IPS-NIHi11 (cell line): ENCODE measurements at regions not wholly inside any gene's neighbourhood (a gene's known extent, or its start where the extent isn't known, plus 50 kb on each side); places are given as distances from the start of the nearest gene placed in this dataset.

Experiments
- DNase-seq: peaks from one replicate; pipeline ENCODE4 v3.0.0; 2012; ENCODE audit warnings: mixed read lengths, low spot score

GRCh38 chr4:38424151-38424871, 239.7 kb upstream of the KLF3 start:
- DNase-seq, result peak; percentile 77

GRCh38 chr4:38426532-38426931, 237.5 kb upstream of the KLF3 start:
- DNase-seq, result no peak

- no peak for DNase-seq
These were observed 233.2 kb upstream of the KLF3 start for GRCh38 chr4:38430841-38431240.

- no peak for DNase-seq
These were observed 221.8 kb upstream of the KLF3 start for GRCh38 chr4:38442073-38442788.

- DNase-seq, result peak; percentile 34
These were observed 214.4 kb upstream of the KLF3 start for GRCh38 chr4:38449506-38450174.

DNA sequence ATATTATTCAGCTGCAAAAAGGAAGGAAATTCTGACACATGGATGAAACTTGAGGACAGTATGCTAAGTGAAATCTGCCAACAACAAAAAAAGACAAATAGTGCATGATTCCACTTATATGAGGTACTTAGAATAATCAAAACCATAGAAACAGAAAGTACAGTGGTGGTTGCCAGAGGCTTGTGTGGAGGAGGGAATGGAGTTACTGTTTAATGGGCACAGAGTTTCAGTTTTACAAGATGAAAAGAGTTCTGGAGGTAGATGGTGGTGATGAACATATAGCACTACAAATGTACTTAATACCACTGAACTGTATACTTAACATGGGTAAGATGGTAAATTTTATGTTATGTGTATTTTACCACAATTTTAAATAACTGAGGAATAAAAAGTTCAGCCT, 212.0 kb upstream of the KLF3 start:
- no peak for DNase-seq

DNA sequence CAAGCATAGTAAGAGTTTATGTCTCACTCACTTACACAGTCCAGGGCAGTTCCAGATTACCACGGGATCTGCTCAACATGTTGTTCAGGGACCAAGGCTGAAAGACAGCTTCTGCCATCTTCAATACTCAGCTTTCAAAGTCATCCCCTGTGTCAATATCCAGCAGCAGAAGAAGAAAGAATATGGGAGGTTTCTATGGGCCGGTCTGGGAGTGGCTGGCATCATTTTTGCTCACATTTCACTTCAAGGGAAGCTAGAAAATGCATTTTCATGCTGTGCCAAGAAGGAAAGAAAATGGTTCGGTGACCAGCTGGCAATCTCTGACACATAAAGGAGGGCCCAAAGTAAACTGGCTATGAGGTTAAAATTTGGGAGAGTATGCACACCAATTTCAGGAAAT, 211.5 kb upstream of the KLF3 start:
- DNase-seq, result no peak

GRCh38 chr4:38453253-38453881, 210.6 kb upstream of the KLF3 start:
- no peak for DNase-seq

DNA sequence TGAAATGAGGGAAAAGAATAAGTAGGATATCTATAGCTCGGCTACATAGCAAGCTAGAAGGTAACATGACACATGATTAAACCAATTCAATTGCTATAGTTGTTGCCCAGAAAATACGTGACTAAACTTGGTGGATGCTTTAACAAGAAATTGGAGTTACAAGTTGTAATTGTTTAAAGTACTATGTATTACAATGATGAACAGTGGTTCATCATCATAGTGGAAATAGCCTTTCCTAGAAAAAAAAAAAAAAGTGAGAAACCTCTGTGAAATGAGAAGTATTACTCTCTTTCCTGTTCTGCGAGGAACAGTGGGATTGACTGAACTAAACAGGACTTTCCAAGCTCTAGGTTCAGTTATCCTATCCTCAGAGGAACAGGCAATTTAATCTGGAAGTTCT, 209.7 kb upstream of the KLF3 start:
- no peak for DNase-seq

DNA sequence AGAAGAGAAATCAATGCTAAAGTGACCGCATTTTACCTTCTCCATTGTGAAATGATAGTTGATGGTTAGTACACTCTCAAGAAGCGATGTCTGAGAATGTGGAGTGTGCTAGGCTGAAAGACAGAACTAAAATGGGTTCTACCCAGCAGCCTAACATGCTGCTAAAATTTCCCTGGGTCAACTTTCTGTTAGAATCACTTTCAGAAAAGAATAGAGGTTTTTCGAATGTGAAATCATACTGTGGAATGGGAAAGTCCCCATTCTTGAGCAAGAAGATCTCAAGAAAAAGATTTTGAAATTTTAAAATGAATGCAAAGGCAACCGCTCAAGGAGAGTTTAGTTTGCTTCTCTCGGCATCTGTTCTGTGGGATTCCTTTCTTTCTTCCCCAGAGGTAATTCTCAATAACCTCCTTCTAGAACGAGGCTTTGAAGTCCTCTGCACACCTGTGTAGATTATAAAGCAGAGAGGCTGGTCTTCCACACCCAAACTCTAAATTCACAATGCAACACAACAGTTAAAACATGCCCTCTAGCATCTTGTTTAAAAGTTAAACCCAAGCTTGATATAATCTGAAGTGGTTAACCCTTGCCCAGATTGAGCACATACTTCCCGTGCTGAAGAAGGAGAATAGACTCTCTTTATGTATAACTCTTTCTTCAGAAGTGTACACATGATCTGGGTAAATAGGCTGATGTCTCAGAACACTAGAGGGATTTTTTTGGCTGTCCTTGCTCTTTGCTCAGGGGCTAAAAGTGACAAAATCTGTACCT, 208.7 kb upstream of the KLF3 start:
- DNase-seq, result no peak

GRCh38 chr4:38456096-38456495, 207.9 kb upstream of the KLF3 start:
- no peak for DNase-seq

- DNase-seq, result peak; percentile 33
These were observed 202.7 kb upstream of the KLF3 start for GRCh38 chr4:38461342-38461741.

GRCh38 chr4:38462367-38463055, 201.5 kb upstream of the KLF3 start:
- no peak for DNase-seq

- DNase-seq, result no peak
These were observed 200.6 kb upstream of the KLF3 start for GRCh38 chr4:38463268-38463958.

GRCh38 chr4:38464328-38464727, 199.7 kb upstream of the KLF3 start:
- DNase-seq, result no peak

- DNase-seq, result no peak
These were observed 197.6 kb upstream of the KLF3 start for GRCh38 chr4:38466401-38466800.

GRCh38 chr4:38467296-38467695, 196.7 kb upstream of the KLF3 start:
- DNase-seq, result no peak

GRCh38 chr4:38468339-38468866, 195.6 kb upstream of the KLF3 start:
- DNase-seq, result no peak

- DNase-seq, result no peak
These were observed 194.6 kb upstream of the KLF3 start for GRCh38 chr4:38469410-38469809.

GRCh38 chr4:38470735-38471262, 193.2 kb upstream of the KLF3 start:
- no peak for DNase-seq
